Posterior cingulate gyrus (tissue), 11 donors: ENCODE measurements at regions not wholly inside any gene's neighbourhood (a gene's known extent, or its start where the extent isn't known, plus 50 kb on each side); places are given as distances from the start of the nearest gene placed in this dataset.

Experiments used
- DNase-seq, 10 donors: peaks; one replicate each; pipeline versions ENCODE4 v3.0.0 to v3.0.0-alpha.2; 2020 to 2021; ENCODE audit warnings: mixed read lengths in 3 of 10
- intact Hi-C: fragments of 100-400 bp; cut with DNase I; formaldehyde crosslinking; loops from one replicate; pipeline ENCODE4 v1.15.1; 2023

DNA sequence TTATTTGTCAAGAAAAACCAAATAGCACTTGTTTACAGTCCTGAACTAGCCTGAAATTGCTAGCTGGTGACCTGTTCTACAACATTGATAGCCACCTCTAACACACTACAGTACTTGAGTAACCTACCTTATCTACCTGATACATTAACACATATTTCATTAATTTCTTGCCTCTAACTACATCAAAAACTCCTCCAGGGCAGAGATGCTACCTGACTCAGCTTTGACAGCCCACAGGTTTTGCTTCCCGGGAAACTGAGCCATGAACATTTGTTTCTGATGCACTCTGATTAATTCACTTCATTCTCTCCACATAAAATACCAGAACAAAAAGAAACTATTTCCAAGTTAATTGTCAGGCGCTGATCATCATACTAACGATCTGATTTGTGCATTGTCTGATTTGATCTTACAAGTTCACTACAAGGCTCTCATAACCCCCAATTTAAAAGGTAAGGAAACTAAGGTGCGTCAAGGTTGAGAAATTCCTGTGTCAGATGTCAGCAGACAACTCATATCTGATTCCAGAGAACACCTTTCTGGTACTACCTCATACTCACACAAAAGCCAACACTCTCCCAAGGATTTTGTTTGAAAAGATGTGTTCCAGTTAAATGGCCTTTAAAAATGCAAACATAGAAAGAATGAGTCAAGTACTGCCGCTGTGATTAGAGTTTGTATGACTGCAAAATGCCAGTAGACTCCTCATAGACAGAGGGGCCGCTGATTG, 768.7 kb downstream of the BCL11B start:
- intact Hi-C loops, result no loop called here

GRCh38 chr14:98507264-98507663, 764.7 kb downstream of the BCL11B start:
- intact Hi-C loops, result no loop called here
- DNase-seq, result no peak

More for the DNA sequence above, 768.7 kb downstream of the BCL11B start:
- no peak for DNase-seq

GRCh38 chr14:98510392-98510791, 761.6 kb downstream of the BCL11B start:
- DNase-seq, result no peak
- intact Hi-C loops, result no loop called here

GRCh38 chr14:98512501-98513251, 759.3 kb downstream of the BCL11B start:
- DNase-seq, result no peak
- intact Hi-C loops, result no loop called here

- intact Hi-C loops, result no loop called here
- DNase-seq, result no peak
Measured at GRCh38 chr14:98513558-98513957, 758.4 kb downstream of the BCL11B start.

DNA sequence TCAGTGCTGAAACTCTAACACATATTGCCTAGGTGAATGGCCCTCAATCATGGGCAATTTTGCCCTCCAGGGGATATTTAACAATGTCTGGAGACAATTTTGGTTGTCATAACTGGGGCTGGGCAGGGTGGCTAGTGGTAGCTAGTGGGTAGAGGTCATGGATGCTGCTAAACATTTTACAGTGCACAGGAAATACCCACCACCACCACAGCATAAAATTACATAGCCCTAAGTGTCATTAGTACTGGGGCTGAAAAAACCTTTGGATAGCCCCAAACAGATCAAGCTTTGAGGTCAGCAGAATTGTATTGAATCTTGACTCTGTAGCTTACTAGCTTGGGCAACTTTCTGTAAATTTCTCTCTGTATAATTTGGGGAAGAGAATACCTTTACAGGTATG, 758.0 kb downstream of the BCL11B start:
- intact Hi-C loops, result no loop called here

GRCh38 chr14:98536256-98536655, 735.7 kb downstream of the BCL11B start:
- no peak for DNase-seq
- intact Hi-C loops, result no loop called here

More for the DNA sequence above, 758.0 kb downstream of the BCL11B start:
- DNase-seq, result no peak

- intact Hi-C loops, result no loop called here
- no peak for DNase-seq
Measured at GRCh38 chr14:98542316-98542715, 729.7 kb downstream of the BCL11B start.

GRCh38 chr14:98543074-98543473, 728.9 kb downstream of the BCL11B start:
- DNase-seq, result no peak

DNA sequence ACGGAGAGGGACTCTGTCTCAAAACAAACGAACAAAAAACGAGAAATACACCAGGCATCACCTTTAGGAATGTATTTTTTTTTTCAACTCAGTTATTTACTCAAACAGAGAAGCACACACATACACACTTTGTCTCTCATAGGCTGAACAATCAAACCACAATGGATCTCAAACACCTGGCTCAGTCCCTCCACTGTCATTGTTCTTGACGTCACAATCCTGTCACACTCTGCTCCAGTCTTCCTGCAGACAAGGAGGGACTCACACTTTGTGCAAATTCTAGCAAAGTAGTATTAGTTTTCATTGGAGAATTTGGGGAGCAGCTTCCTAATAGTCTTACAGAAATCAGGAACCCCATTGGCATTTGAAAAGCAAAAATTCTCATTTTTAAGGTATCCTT, 727.8 kb downstream of the BCL11B start:
- intact Hi-C loops, result no loop called here
- DNase-seq, result no peak

More at GRCh38 chr14:98543074-98543473, 728.9 kb downstream of the BCL11B start:
- intact Hi-C loops, result no loop called here

DNA sequence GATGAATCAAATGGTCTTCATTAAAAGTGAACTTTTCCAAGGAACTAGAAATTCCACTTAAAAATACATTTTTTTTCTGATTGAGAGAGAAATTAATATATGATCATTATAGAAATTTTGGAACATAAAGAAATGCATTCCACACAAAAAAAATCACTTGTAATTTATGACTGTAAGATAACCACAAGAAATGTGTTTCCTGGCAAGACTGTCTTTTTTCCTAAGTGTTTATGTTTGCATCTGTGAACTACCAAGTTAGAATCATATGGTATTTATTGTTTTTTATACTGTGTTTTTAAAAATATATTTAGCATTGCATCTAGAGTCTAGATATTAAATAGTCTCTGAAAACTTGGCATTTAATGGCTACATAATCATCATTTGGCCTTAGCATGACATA, 726.8 kb downstream of the BCL11B start:
- no peak for DNase-seq
- intact Hi-C loops, result no loop called here

- intact Hi-C loops, result no loop called here
- no peak for DNase-seq
Measured at GRCh38 chr14:98548071-98548686, 723.8 kb downstream of the BCL11B start.

DNA sequence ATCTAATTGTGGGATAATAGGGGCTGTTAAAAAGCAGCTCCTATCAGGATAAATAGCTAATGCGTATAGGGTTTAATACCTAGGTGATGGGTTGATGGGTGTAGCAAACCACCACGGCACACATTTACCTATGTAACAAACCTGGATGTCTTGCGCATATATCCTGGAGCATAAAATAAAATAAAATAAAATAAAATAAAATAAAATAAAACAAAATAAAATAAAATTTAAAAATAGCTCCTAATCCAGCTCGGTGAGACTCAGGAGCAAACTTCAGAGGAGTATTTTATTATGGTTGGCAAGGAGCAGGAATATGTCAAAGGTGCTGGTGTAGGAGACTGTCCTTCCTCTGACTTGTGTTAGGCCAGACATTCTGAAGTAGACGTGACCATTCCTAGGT, 721.0 kb downstream of the BCL11B start:
- DNase-seq, result no peak
- intact Hi-C loops, result no loop called here

GRCh38 chr14:98555440-98555839, 716.6 kb downstream of the BCL11B start:
- DNase-seq, result no peak
- intact Hi-C loops, result no loop called here

DNA sequence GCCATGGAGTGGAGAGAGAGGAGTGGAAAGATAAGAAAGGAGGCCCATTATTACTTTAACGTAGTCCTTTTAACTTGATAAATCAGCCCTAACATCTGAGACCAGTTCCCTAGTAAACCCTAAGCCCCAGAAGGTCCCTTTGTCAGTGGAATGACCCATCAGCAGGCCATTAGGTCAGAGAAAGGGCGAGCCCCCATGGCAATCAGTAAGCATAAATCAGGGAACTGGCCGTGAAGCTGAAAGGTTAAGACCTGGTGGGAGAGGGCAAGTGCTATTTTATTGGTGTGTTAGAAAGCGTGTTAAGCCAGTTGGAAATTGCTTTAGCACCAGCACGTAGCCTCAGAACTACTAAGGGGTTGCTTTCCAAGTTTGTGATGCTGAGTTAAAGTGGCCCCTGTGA, 708.0 kb downstream of the BCL11B start:
- DNase-seq, result no peak
- intact Hi-C loops, result no loop called here

GRCh38 chr14:98564541-98564940, 707.5 kb downstream of the BCL11B start:
- no peak for DNase-seq
- intact Hi-C loops, result no loop called here

- no peak for DNase-seq
- intact Hi-C loops, result no loop called here
Measured at GRCh38 chr14:98571104-98571503, 700.9 kb downstream of the BCL11B start.

GRCh38 chr14:98573082-98573481, 698.9 kb downstream of the BCL11B start:
- no peak for DNase-seq
- intact Hi-C loops, result no loop called here

- DNase-seq, result no peak
- intact Hi-C loops, result no loop called here
Measured at GRCh38 chr14:98576463-98576862, 695.5 kb downstream of the BCL11B start.

DNA sequence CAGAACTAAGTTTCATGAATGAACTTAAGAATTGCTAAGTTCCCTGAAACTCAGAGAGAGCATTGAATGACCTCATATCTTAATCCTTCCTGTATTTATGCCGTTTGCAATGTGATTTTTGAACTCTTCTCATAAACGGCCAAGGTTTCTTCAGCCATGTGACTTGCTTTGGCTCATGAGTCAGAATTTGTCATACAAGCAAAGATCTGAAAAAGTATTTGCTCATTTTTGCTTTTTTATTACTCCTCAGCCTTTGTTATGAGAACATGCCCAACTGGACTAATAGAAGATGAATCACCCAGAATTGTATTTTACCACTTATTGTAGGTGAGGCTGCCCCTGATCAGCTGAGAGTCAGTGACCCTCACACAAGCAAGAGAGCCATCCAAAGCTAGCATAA, 693.8 kb downstream of the BCL11B start:
- intact Hi-C loops, result no loop called here
- DNase-seq, result no peak

GRCh38 chr14:98579140-98579539, 692.9 kb downstream of the BCL11B start:
- DNase-seq, result no peak
- intact Hi-C loops, result no loop called here
